GM13977 (cell line): ENCODE measurements at regions not wholly inside any gene's neighbourhood (a gene's known extent, or its start where the extent isn't known, plus 50 kb on each side); places are given as distances from the start of the nearest gene placed in this dataset.
"Not testable (repeated sequence)": the region's sequence is repeated elsewhere in the genome, so short reads cannot be mapped to it uniquely, and the experiment has no call there.

Experiments used
- DNase-seq: peaks from one replicate; pipeline ENCODE4 v3.0.0; 2012; ENCODE audit warnings: low spot score
- CTCF ChIP-seq: IDR thresholded peaks from 2 replicates; pipeline ENCODE4 v1.5.1; 2012; ENCODE audit warnings: mild to moderate bottlenecking, control low read depth; ENCODE audit not compliant: insufficient read depth; ENCODE audit errors: extremely low read depth, missing control alignments
- in situ Hi-C: fragments of 300-500 bp; cut with MboI; formaldehyde crosslinking; loops from one replicate; pipeline ENCODE4 v1.12.0; 2022; ENCODE audit warnings: low sequenced_read_pairs, low pct_unique_long_range_greater_than_20kb, mixed read lengths, inconsistent platforms; ENCODE audit not compliant: unreplicated experiment

- DNase-seq: no peak
- in situ Hi-C loops: no loop called here
- no peak for TF ChIP-seq CTCF
Observed at GRCh38 chr2:204407204-204408014, 137.9 kb upstream of the PARD3B start.

DNA sequence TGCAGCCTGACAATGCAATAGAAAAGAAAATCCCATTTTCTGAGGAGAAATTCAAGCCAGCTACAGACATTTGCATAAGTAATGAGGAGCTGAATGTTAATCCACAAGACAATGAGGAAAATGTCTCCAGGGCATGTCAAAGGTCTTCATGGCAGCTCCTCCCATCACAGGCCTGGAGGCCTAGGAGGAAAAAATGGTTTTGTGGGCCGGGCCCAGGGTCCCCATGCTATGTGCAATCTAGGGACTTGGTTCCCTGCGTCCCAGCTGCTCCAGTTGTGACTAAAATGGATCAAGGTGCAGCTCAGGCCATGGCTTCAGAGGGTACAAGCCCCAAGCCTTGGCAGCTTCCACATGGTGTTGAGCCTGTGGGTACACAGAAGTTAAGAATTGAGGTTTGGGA is 132.5 kb upstream of the PARD3B start:
- in situ Hi-C loops, DNase-seq: not testable (repeated sequence)

- in situ Hi-C loops: no loop called here
Observed at GRCh38 chr2:204415406-204416181, 129.7 kb upstream of the PARD3B start.

DNA sequence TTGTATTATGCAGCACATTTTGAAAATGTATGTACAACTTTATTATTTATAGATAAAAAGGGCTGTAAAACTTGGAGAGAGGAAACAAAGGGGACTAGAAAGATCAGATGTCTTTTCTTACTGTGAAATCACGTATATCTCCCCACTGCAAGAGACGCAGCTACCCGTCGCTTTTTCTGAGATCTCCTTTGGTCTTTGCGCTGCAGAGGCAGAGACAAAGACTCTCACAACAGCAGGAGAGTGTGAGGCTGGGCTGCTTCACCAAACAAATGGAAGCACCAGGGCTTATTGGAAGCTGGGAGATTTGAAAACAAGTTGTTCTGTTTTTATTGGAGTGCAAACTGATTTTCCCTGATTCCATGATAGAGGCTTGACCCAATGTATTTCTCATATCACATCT is 129.0 kb upstream of the PARD3B start:
- no peak for TF ChIP-seq CTCF
- in situ Hi-C loops: no loop called here
- DNase-seq: no peak

More at GRCh38 chr2:204415406-204416181, 129.7 kb upstream of the PARD3B start:
- DNase-seq: no peak
- TF ChIP-seq CTCF: no peak

- no peak for DNase-seq
- in situ Hi-C loops: no loop called here
- no peak for TF ChIP-seq CTCF
Observed at GRCh38 chr2:204425821-204426220, 119.5 kb upstream of the PARD3B start.

DNA sequence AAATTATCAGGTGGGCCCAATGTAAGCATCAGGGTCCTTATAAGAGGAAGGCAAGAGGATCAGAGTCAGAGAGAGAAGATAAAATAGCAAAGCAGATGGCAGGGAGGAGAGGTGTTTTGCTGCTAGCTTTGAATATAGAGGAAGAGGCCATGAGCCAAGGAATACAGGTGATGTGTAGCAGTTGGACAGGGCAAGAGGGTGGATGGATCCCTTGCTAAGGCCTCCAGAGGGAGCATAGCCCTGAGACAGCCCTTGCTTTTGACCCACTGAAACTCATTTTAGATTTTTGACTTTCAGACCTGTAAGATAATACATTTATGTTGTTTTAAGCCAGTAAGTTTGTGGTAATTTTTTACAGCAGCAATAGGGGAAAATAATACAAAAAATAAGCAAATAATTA is 116.6 kb upstream of the PARD3B start:
- DNase-seq: no peak
- no peak for TF ChIP-seq CTCF
- in situ Hi-C loops: no loop called here

DNA sequence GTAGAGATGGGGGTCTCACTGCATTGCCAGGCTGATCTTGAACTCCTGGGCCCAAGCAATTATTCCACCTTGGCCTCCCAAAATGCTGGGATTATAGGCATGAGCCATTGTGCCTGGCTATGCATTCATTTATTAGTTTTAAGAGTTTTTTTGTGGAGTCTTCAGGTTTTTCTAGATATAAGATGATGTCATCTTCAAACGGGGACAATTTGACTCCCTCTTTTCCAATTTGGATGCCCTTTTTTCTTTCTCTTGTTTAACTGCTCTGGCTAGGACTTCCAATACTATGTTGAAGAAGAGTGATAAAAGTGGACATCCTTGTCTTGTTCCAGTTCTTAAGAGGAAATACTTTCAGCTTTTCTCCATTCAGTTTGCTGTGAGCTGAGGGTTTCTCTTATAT is 113.7 kb upstream of the PARD3B start:
- no peak for DNase-seq
- in situ Hi-C loops: no loop called here
- TF ChIP-seq CTCF: no peak
